Stimulated activated CD8-positive, alpha-beta memory T cell treated with anti-CD3 and anti-CD28 coated beads, Interleukin-7, amount 100 ng/mL, for 48 hours (primary cell): ENCODE measurements at regions not wholly inside any gene's neighbourhood (a gene's known extent, or its start where the extent isn't known, plus 50 kb on each side); places are given as distances from the start of the nearest gene placed in this dataset.
"Not testable (repeated sequence)": the region's sequence is repeated elsewhere in the genome, so short reads cannot be mapped to it uniquely, and the experiment has no call there.

Source experiments
- DNase-seq, 2 donors: peaks; one replicate each; pipeline ENCODE4 v3.0.0-alpha.2; 2020; ENCODE audit warnings: low read depth in 1 of 2; ENCODE audit errors: extremely low read depth in 1 of 2

DNA sequence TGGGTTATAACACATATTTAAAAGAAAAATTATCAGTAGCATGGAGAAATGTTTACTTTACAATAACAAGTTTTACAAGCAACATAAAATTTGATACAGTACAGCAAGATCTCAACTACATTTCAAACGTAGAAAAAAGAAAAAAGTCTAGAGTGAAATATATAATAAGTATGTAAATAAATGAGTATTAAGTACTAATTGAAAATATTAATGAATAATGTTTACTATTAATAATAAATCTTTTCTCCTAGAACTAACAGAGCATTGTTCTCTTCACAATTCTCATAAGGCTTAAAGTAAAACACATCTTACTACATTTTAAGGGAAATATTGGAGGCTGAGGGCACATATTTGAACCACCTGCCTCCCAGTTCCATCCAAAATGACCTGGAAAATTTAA lies 72.1 kb downstream of the TMEM212 start:
- DNase-seq, result no peak

DNA sequence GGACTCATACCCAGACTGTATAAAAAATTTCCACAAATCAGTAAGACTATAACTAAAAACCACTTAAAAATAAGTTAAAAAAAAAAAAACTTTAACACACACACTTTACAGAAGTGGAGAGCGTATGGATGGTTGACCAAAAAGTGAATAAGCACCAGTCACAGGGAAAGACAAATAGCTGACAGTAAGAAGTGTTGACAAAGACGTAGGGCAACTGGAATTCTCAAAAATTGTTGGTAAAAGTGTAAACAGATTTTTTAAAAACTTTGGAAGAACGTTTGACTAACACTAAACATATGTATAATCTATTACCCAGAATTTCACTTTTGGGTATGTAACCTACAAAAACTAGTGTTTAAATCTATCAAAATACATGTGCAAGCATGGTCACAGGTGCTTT lies 73.7 kb downstream of the TMEM212 start:
- DNase-seq, result no peak

DNA sequence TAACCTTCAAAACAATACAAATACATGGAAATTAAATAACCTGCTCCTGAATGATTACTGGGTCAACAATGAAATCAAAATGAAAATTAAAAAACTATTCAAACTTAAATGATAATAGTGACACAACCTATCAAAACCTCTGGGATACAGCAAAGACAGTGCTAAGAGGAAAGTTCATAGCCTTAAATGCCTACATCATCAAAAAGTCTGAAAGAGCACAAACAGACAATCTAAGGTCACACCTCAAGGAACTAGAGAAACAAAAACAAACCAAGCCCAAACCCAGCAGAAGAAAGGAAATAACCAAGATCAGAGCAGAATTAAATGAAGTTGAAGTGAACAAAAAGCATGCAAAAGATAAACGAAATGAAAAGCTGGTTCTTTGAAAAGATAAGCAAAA lies 79.5 kb downstream of the TMEM212 start:
- DNase-seq, result not testable (repeated sequence)

DNA sequence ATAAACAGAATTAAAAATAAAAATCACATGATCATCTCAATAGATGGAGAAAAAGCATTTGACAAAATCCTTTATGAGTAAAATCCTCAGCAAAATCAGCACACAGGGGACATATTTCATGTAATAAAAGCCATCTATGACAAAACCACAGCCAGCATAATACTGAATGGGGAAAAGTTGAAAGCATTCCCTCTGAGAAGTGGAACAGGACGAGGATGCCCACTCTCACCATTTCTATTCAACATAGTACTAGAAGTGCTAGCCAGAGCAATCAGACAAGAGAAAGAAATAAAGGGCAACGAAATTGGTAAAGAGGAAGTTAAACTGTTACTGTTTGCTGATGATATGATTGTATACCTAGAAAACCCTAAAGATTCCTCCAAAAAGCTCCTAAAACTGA lies 80.5 kb downstream of the TMEM212 start:
- not testable (repeated sequence) for DNase-seq

DNA sequence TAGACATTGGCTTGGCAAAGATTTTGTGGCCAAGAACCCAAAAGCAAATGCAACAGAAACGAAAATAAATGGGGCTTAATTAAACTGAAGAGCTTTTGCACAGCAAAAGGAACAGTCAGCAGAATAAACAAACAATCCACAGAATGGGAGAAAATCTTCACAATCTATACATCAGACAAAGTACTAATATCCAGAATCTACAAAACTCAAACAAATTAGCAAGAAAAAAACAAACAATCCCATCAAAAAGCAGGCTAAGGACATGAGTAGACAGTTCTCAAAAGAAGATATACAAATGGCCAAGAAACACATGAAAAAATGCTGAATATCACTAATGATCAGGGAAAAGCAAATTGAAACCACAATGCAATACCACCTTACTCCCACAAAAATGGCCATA lies 81.7 kb downstream of the TMEM212 start:
- DNase-seq, result not testable (repeated sequence)

DNA sequence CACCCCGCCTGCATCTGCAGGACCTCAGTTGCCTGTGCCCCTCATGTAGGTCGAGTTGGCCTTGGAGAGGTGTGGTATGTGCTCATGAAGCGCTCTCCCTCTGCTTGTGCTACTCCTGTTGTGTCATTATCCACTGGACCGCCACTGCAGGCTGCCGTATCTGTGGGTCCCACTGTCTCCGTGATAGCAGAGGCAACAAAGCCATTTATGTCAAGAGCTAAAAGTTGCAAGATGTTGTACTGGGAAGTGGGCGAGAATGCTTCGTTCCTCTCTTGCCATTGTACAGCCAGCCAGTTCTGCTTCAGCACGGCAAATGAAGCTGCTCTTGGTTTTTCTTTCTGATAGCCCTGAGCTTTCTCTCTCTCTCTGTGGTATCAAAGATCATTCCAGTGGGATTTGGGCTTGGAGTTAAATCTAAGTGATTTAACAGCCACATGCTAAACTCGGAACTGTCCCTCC lies 89.0 kb downstream of the TMEM212 start:
- DNase-seq, result no peak

DNA sequence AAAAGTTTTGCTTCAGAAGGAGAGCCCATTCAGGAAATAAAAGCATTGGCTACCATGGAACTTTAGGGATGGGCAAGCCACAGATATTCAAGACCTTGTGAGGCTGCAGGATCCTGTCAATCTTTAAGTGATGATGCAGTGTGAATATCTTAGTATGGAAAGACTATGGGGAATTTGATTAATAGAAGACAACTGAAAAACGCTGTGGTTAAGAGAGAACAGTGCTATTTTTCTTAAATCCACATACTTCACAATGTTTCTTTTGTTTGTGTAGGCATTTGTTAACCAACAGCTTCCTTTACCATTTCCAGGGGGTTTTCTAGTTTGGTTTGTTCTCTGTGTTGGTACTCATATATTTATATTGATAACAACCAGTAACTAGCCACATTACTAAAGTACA lies 90.3 kb downstream of the TMEM212 start:
- no peak for DNase-seq

DNA sequence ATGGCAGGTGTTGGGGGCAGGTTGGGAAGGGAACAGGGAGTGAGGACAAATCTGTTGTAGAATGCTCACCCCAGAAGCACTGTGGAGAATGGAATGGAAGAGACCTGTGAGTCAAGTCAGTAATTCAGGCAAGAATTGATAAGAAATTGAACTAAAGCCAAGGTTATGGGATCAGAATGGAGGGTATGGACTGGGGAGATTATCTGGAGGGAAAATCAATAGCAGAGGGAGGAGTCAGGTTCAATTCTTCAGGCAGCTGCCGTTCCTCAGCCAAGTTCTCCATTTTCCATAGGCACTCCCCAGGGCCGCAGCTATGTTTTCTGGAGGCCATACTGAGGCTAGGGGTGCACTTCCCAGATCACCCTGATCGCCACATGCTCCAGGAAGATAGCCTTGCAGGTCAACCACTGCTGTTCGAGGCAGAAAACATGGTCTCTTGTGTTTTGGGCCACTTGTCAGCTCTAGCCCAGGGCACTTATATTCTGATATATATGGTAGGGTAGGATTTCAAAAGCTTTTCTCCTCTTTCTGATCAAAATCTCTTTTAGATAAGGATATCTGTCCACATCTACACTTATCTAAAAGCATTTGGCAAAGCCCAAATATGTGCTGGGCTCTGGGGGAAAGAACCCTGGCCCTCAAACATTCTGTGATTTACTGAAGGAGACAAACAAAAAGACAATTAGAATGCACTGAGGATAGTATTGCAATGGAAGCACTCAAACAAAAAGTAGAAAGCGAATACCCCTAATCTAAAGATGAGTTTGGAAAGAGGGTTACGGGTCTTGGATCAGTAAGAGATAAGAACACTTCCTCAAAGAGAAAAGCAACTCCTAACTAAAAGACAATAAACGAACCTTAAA lies 92.3 kb downstream of the TMEM212 start:
- DNase-seq, result no peak

DNA sequence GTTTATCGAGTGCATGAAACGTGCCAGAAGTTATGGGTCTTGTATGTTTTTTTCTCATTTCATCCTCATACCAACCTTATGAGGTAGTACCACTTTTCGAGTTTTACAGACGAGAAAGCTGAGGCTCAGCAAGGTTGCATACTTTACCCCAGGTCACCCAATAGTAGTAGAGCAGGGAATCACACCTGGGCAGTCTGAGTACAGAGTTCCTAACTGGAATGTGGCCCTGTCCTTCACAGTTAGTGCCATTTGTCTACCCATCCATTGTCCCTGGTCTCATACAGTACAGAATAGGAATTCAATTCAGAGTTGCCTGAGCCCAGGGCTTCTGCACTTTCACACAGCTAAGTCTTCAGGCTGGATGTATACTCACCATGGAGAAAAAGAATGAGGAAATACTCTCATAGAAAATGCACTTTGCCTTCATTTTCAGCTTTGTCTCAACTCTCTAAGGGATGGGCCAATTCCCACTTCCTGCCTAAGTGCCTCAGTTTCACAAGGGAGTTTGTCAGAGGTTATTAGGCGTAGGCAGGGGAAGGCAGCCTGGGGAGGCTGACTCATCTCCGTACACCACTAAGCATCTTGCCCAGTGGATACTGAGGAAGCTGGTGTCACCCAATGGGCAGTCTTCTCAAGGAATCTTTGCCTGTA lies 93.2 kb downstream of the TMEM212 start:
- DNase-seq, result no peak

DNA sequence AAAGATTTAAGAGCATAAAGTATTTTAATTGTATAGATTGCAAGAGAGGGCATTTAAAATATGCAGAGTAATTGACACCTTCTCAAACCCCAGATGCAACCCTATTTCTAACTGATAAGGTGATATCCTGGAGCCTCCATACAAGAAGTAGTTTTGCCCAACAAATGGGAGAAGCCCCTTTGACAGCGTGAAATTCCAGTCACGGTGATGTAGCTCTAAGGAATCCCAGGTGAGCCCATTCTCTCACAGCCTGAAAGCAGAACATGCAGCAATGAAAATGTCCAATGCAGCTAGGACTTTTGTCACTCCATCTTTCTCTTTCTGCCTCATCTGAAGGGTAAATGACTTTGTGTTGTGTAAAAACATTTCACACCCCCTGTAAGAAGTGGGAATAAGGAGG lies 96.4 kb downstream of the TMEM212 start:
- DNase-seq, result no peak

DNA sequence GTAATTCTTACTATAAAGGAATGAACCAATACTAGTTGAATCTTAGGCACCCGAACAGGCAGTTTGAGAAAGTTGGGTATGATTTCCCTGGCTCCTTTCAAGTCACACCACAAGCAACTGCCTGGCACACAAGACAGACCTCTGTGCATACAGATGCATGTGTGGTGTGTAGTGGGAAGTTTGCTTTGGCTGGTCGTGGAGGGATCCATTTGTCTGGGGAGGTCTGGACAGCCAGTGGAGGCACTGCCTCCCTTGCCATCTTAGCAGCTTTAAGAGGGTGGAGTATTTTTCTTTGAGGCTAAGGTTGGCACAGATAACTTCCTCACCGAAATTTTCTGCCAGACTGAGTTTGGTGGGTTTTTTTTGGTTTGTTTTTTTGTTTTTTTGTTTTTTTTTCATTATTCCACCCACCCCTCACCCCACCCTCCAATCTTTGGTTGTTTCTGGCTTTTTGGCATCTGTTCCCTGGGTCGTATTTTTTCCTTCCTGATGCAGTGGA lies 97.1 kb downstream of the TMEM212 start:
- no peak for DNase-seq

DNA sequence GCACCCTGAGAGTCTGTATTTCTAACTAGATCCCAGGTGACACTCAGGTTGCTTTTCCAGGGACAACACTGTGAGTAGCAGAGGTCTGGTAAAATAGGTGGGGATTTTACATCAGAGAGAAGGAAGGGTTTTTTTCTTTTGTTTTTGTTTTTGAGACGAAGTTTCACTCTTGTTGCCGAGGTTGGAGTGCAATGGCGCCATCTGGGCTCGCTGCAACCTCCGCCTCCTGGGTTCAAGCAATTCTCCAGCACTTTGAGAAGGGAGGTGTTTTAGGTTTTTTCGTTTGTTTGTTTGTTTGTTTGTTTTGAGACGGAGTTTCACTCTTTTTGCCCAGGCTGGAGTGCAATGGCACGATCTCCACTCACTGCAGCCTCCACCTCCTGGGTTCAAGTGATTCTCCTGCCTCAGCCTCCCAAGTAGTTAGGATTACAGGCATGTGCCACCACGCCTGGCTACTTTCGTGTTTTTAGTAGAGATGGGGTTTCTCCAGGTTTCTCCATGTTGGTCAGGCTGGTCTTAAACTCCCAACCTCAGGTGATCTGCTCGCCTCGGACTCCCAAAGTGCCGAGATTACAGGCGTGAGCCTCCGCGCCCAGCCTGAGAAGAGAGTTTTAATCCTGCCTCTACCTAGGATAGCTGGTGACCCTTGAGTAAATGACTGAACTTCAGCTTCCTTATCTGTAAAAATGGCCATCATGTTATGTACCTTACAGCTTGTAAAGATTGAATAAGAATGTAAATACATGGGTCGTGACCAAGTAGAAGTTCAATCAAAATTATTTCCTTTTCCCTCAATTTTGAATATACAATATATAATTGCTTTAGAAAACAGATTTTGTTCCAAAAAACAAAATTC lies 95.9 kb upstream of the FNDC3B start:
- no peak for DNase-seq

DNA sequence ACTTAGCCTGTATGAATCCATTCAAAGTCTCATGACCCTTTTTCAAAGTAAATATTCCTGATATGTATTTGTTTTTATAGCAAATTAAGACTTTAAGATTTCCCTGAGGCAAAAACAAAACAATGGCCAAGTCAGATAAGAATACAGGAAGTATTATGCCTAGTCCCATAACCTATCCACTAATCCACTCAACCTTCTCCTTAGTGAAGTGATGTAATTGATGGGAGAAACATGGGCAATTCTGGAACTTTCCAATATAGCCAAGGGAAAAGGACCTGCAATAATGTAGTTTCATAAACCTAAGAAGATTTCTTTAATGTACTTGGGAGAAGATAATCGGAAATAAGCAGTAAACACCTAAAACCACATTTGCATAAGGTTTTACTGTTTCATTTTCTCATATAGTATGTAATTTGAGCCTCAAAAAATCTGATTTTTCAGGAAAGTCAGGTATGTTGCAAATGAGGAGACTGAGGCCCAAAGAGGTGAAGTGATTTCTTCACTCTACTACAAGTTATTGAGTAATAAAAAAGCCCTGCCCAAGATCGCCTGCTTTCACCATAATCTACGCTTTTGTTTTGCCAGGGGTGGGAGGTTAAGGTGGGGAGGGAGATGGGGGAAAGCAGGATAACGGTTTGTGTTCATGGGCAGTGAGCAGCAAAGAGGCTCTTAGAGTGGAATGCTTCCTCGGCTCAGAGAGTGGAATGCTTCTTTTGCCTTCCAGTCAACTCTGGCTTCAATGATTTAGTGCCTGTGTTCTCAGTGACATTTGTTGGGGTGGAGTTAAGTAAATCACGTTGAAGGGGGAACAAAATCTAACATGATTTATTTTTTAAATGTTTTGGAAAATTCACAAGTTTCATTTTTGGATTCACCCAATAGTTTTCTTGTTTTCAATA lies 95.0 kb upstream of the FNDC3B start:
- no peak for DNase-seq

DNA sequence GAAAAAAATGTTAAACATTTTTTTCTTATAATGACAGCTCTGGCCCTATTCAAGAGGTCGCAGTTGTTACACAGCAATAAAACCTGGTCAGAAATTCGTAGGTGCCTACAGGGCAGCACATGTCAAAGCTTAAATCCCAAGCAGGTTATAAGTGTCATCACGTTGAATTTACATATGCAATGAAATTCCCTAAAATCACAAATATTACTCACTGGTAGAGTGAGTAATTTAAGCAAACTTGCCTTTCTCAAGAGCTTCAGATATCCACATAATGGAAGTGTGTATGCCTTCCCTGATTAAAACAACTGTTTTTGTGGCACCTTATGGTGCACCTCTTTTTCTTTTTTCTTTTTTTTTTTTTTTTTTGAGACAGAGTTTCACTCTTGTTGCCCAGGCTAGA lies 90.7 kb upstream of the FNDC3B start:
- DNase-seq, result no peak

DNA sequence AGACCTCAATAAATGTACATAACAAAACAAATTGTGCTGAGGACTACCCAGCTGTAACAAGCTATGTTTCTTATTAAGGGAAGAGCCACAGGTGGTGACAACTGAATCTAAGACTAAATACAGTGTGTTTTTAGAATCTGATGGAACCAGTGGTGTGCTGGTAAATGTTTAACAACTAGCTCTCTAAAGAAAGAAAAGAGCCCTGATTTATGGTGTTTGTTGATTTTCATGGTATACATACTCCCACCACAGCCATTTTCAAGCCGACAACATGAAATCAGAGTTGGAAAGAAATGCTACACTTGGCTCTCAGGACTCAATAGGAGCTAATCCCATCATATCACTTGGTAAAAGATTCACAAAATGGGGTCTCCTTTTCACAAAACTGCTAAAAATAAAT lies 89.8 kb upstream of the FNDC3B start:
- no peak for DNase-seq

DNA sequence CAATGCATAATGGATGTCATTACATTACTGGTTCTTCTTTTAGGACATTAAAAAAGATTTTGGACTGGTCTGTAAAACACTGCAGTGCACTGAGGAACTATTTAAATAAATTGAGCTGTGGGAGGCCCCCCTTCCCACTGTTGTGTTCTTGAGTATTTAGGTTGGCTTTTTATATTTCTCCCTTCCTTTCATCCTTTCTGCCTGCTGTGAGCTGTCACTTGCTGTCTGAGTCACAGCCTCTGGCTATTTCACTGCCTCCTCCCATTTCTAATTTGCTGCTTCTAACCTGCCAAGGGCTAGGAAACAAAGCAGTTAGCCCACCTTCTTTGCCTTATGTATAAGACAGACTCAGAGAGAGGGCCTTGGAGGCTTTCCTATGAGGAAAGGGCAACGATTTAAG lies 89.0 kb upstream of the FNDC3B start:
- DNase-seq, result no peak

DNA sequence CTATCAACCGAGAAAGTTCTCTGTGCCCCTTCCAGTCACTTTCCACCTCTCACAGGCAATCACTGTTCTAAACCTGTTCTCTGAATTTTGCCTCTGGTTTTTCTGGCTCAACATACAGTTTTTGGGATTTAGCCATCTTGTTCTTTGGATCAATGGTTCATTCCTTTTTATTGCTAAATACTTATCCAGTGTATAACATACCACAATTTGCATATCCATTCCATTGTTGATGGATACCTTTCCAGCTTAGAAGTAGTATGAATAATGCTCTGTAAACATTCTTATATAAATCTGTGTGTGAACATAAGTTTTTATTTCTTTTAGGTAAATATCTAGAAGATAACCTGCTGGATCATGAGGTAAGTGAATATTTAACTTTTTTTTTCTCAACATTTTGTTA lies 87.8 kb upstream of the FNDC3B start:
- DNase-seq, result no peak

DNA sequence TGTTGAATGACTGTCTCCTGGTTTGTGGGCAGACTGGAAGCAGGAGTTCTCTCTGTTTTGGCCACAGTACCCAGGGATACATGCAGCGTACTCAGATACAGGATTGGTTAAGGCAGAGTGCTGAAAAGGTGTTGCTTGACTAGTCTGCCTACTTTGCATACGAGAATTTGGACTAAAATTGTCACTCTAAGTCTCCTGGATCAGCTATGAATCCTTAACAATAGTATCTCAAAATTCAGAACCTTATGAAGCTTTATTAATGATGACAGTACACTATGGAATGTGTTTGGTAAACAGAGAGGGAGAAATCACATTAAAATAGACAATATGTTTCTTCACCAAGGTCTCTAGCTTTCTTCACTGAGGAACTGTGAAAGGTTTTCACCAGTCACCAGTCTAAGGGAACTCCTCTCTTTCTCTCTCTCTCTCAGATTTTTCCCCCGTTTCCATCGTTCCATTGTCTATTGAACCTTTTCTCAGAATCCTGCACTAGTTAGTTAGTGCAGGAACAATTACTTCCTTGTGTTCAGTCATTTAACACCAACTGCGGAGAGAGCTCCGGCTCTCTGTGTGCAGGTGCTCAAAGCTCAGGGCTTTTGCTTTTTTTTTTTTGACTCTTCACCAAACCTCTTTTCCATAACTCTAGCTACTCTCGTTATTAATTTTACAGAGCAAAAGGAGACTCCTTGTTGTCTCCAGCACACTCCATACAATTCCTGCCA lies 85.9 kb upstream of the FNDC3B start:
- DNase-seq, result no peak

DNA sequence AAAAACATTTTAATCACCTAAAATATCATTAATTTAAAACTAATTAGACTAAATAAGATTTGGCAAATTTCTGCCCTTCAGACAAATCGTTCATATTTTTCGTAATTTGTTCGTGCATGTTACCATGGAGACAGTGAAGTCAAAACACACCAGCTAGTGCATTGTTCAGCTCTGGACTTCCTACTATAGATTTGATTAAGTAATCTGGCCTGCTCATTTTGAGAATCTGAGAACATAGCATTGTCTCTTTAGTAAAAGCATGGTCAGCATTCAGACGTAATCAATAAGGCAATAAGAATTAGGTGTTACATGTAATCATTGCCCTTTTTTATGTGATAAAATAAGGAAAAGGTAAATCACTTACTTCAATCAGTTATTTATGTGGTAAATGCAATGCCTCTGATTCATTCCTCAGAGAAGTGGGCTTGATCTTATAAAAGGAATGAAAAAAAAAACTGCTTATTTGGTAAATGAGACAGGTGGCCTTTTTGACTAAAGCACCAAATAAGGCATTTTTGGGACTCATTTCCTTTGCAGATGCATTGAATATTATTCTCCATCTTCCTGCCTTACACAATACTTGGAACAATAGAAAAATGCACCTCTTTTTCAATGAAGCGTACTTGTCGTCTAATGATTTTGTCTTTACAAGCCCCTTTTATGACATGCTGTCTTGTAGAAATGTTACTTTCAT lies 84.5 kb upstream of the FNDC3B start:
- no peak for DNase-seq
